ENCODE measurements at regions not wholly inside any gene's neighbourhood (a gene's known extent, or its start where the extent isn't known, plus 50 kb on each side); places are given as distances from the start of the nearest gene placed in this dataset.

- TF ChIP-seq, protein P1, sequence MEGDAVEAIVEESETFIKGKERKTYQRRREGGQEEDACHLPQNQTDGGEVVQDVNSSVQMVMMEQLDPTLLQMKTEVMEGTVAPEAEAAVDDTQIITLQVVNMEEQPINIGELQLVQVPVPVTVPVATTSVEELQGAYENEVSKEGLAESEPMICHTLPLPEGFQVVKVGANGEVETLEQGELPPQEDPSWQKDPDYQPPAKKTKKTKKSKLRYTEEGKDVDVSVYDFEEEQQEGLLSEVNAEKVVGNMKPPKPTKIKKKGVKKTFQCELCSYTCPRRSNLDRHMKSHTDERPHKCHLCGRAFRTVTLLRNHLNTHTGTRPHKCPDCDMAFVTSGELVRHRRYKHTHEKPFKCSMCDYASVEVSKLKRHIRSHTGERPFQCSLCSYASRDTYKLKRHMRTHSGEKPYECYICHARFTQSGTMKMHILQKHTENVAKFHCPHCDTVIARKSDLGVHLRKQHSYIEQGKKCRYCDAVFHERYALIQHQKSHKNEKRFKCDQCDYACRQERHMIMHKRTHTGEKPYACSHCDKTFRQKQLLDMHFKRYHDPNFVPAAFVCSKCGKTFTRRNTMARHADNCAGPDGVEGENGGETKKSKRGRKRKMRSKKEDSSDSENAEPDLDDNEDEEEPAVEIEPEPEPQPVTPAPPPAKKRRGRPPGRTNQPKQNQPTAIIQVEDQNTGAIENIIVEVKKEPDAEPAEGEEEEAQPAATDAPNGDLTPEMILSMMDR (IDR thresholded peaks at IDR 0.05; ENCODE audit: extremely low read depth in 1 of 2, insufficient read depth in 1 of 2, low read depth in 1 of 2, low read length in 2 of 2): no peak
- no peak for TF ChIP-seq POLR2A (IDR thresholded peaks at IDR 0.05; ENCODE audit: low read depth, low read length)
- TF ChIP-seq, protein P2, sequence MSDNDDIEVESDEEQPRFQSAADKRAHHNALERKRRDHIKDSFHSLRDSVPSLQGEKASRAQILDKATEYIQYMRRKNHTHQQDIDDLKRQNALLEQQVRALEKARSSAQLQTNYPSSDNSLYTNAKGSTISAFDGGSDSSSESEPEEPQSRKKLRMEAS (IDR thresholded peaks at IDR 0.05; ENCODE audit: insufficient read depth, insufficient read length): no peak
- TF ChIP-seq EZH2 (IDR thresholded peaks at IDR 0.05; ENCODE audit: borderline replicate concordance, low read depth, low read length, severe bottlenecking): no peak
- no peak for TF ChIP-seq POLR2AphosphoS5 (IDR thresholded peaks at IDR 0.05; ENCODE audit: insufficient read depth, low read depth, low read length)
- TF ChIP-seq GATA2 (IDR thresholded peaks at IDR 0.05; ENCODE audit: insufficient read depth, insufficient read length, low read depth, low read length): no peak
- TF ChIP-seq JUN (IDR thresholded peaks at IDR 0.05; ENCODE audit: borderline replicate concordance, insufficient read depth, insufficient read length, low read depth): no peak
- no peak for TF ChIP-seq MYC (IDR thresholded peaks at IDR 0.05; ENCODE audit: low read depth, low read length)
- no peak for TF ChIP-seq FOS (IDR thresholded peaks at IDR 0.05; ENCODE audit: borderline replicate concordance, insufficient read depth, low read length)
Observed at GRCh38 chr2:166766220-166766619, 122.1 kb upstream of the XIRP2 start.
